SK-N-MC (cell line): ENCODE measurements at regions not wholly inside any gene's neighbourhood (a gene's known extent, or its start where the extent isn't known, plus 50 kb on each side); places are given as distances from the start of the nearest gene placed in this dataset.

ENCODE experiments used
- EZH2 ChIP-seq: fragments of 200-600 bp; sonication (generic); IDR thresholded peaks from one replicate; pipeline ENCODE4 v1.6.1; 2017; ENCODE audit warnings: antibody characterized with exemption
- FOXP2 ChIP-seq: optimal IDR thresholded peaks from 2 replicates; pipeline ENCODE3; 2011; ENCODE audit warnings: mild to moderate bottlenecking, moderate library complexity; ENCODE audit not compliant: insufficient read depth; ENCODE audit errors: extremely low read length, control extremely low read depth
- POLR2AphosphoS5 ChIP-seq: IDR thresholded peaks from 2 replicates; pipeline ENCODE4 v1.6.1; 2012; ENCODE audit warnings: mild to moderate bottlenecking, low read depth, low read length, borderline replicate concordance

GRCh38 chr10:131755200-131755599 is 145.6 kb upstream of the PPP2R2D start:
- TF ChIP-seq POLR2AphosphoS5, result no peak
- TF ChIP-seq EZH2, result no peak
- TF ChIP-seq FOXP2, result no peak
